ENCODE measurements at regions not wholly inside any gene's neighbourhood (a gene's known extent, or its start where the extent isn't known, plus 50 kb on each side); places are given as distances from the start of the nearest gene placed in this dataset.

GRCh38 chr1:98487620-98488019, 173.9 kb upstream of the SNX7 start:
- Histone ChIP-seq H3K4me1 (ENCODE audit: low read depth) (no peaks in the 10 kb centered on the region), H3K27ac (no peak overlapping the region), H3K4me3 (no peak overlapping the region), H3K36me3 (no peaks in the 10 kb centered on the region), H3K9me3 (ENCODE audit: low read depth) (no peaks in the 10 kb centered on the region), H3K27me3 (no peaks in the 10 kb centered on the region)
- TF ChIP-seq, protein P1, sequence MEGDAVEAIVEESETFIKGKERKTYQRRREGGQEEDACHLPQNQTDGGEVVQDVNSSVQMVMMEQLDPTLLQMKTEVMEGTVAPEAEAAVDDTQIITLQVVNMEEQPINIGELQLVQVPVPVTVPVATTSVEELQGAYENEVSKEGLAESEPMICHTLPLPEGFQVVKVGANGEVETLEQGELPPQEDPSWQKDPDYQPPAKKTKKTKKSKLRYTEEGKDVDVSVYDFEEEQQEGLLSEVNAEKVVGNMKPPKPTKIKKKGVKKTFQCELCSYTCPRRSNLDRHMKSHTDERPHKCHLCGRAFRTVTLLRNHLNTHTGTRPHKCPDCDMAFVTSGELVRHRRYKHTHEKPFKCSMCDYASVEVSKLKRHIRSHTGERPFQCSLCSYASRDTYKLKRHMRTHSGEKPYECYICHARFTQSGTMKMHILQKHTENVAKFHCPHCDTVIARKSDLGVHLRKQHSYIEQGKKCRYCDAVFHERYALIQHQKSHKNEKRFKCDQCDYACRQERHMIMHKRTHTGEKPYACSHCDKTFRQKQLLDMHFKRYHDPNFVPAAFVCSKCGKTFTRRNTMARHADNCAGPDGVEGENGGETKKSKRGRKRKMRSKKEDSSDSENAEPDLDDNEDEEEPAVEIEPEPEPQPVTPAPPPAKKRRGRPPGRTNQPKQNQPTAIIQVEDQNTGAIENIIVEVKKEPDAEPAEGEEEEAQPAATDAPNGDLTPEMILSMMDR (IDR thresholded peaks at IDR 0.05; ENCODE audit: low read depth, low read length), result no peak
- DNase-seq (ENCODE audit: low read depth in 1 of 2, low spot score in 1 of 2), result no peak

- H3K4me1 ChIP-seq (ENCODE audit: low read depth), result no peaks in the 10 kb centered on the region
- TF ChIP-seq, protein P1 (IDR thresholded peaks at IDR 0.05; ENCODE audit: low read depth, low read length), result no peak
- H3K9me3 ChIP-seq (ENCODE audit: low read depth), result no peaks in the 10 kb centered on the region
- DNase-seq (ENCODE audit: low read depth in 1 of 2, low spot score in 1 of 2), result no peak
- no peaks in the 10 kb centered on the region for H3K27me3 ChIP-seq
- no peak overlapping the region for H3K27ac ChIP-seq
- H3K4me3 ChIP-seq, result no peak overlapping the region
- H3K36me3 ChIP-seq, result no peaks in the 10 kb centered on the region
Measured at GRCh38 chr1:98482611-98483010, 178.9 kb upstream of the SNX7 start.

- no peaks in the 10 kb centered on the region for H3K27me3 ChIP-seq
- H3K27ac ChIP-seq, result no peak overlapping the region
- H3K9me3 ChIP-seq (ENCODE audit: low read depth), result no peaks in the 10 kb centered on the region
- no peaks in the 10 kb centered on the region for H3K4me1 ChIP-seq (ENCODE audit: low read depth)
- H3K36me3 ChIP-seq, result no peaks in the 10 kb centered on the region
- DNase-seq (ENCODE audit: low read depth in 1 of 2, low spot score in 1 of 2), result no peak
- TF ChIP-seq, protein P1 (IDR thresholded peaks at IDR 0.05; ENCODE audit: low read depth, low read length), result no peak
- H3K4me3 ChIP-seq, result no peak overlapping the region
Measured at GRCh38 chr1:98480271-98480670, 181.2 kb upstream of the SNX7 start.

DNA sequence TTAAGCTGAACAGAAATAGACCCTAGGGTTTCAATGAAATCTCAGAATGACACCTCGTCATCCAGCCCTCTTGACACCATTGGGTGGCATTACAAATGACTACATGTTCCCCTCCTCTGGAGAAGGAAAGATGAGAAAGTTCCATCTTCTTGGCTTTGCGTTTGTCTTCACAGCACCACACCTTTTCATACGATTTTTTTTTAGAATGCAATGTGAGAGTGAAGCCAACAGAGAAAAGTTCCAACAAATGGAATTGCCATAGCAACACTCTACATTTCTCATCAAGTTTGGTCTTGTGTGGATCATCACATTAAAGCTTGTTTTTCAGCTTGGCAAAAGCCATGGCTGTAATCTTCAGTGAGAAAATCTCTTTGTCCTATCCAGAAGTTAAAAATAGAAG, 183.4 kb upstream of the SNX7 start:
- DNase-seq (ENCODE audit: low read depth in 1 of 2, low spot score in 1 of 2), result no peak
- Histone ChIP-seq H3K36me3 (no peaks in the 10 kb centered on the region), H3K9me3 (ENCODE audit: low read depth) (no peaks in the 10 kb centered on the region), H3K4me1 (ENCODE audit: low read depth) (no peaks in the 10 kb centered on the region), H3K4me3 (no peak overlapping the region), H3K27me3 (no peaks in the 10 kb centered on the region), H3K27ac (no peak overlapping the region)
- TF ChIP-seq, protein P1 (IDR thresholded peaks at IDR 0.05; ENCODE audit: low read depth, low read length), result no peak

- DNase-seq (ENCODE audit: low read depth in 1 of 2, low spot score in 1 of 2), result no peak
- H3K9me3 ChIP-seq (ENCODE audit: low read depth), result no peaks in the 10 kb centered on the region
- TF ChIP-seq, protein P1 (IDR thresholded peaks at IDR 0.05; ENCODE audit: low read depth, low read length), result no peak
- no peak overlapping the region for H3K27ac ChIP-seq
- no peaks in the 10 kb centered on the region for H3K4me1 ChIP-seq (ENCODE audit: low read depth)
- H3K36me3 ChIP-seq, result no peaks in the 10 kb centered on the region
- H3K4me3 ChIP-seq, result no peak overlapping the region
- H3K27me3 ChIP-seq, result no peaks in the 10 kb centered on the region
Measured at GRCh38 chr1:98472878-98473277, 188.6 kb upstream of the SNX7 start.

GRCh38 chr1:98471633-98472032, 189.9 kb upstream of the SNX7 start:
- DNase-seq (ENCODE audit: low read depth in 1 of 2, low spot score in 1 of 2), result no peak
- H3K27me3 ChIP-seq, result no peaks in the 10 kb centered on the region
- TF ChIP-seq, protein P1 (IDR thresholded peaks at IDR 0.05; ENCODE audit: low read depth, low read length), result no peak
- H3K4me1 ChIP-seq (ENCODE audit: low read depth), result no peaks in the 10 kb centered on the region
- no peak overlapping the region for H3K4me3 ChIP-seq
- no peaks in the 10 kb centered on the region for H3K9me3 ChIP-seq (ENCODE audit: low read depth)
- no peaks in the 10 kb centered on the region for H3K36me3 ChIP-seq
- no peak overlapping the region for H3K27ac ChIP-seq

All from cardiac muscle cell (in vitro differentiated cells and primary cell).